Hematopoietic multipotent progenitor cell treated with erythropoietin and hydrocortisone succinate and interleukin-3 and kit ligand, for 15 days (in vitro differentiated cells): ENCODE measurements at regions not wholly inside any gene's neighbourhood (a gene's known extent, or its start where the extent isn't known, plus 50 kb on each side); places are given as distances from the start of the nearest gene placed in this dataset.
"Not testable (repeated sequence)": the region's sequence is repeated elsewhere in the genome, so short reads cannot be mapped to it uniquely, and the experiment has no call there.

Experiments used
- DNase-seq: peaks from one replicate; pipeline ENCODE4 v3.0.0-alpha.2; 2015; ENCODE audit warnings: low spot score

GRCh38 chr9:28471261-28471660 lies 898.0 kb upstream of the C9orf72 start:
- no peak for DNase-seq

- DNase-seq: no peak
These were observed 914.3 kb upstream of the C9orf72 start for GRCh38 chr9:28487561-28487960.

DNA sequence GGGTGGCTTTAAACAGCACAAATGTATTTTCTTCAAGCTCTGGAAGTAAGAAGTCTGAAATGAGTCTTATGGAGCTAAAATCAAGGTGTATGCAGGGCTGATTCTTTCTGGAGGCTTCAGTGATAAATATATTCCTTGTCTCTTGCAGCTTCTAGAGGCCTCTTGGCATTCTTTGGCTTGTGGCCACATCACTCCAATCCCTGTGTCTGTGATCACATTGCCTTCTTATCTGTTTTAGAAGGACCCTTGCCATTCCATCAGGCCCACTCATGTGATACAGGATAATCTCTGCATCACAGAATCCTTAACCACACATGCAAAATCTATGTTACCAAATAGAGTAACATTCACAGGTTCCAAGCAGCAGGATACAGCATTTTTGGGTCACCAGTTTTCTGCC lies 917.8 kb upstream of the C9orf72 start:
- DNase-seq: no peak

DNA sequence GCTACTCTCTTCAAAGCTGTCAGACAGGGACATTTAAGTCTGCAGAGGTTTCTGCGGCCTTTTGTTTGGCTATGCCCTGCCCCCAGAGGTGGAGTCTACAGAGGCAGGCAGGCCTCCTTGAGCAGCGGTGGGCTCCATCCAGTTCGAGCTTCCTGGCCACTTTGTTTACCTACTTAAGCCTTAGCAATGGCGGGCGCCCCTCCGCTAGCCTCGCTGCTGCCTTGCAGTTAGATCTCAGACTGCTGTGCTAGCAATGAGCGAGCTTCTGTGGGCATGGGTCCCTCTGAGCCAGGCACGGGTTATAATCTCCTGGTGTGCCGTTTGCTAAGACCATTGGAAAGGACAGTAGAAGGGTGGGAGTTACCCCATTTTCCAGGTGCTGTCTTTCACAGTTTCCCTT lies 924.9 kb upstream of the C9orf72 start:
- DNase-seq: not testable (repeated sequence)

GRCh38 chr9:28502189-28502588 lies 928.9 kb upstream of the C9orf72 start:
- no peak for DNase-seq

GRCh38 chr9:28502741-28503140 lies 929.5 kb upstream of the C9orf72 start:
- DNase-seq: no peak

GRCh38 chr9:28503573-28503972 lies 930.3 kb upstream of the C9orf72 start:
- no peak for DNase-seq

GRCh38 chr9:28518439-28518838 lies 945.2 kb upstream of the C9orf72 start:
- no peak for DNase-seq

DNA sequence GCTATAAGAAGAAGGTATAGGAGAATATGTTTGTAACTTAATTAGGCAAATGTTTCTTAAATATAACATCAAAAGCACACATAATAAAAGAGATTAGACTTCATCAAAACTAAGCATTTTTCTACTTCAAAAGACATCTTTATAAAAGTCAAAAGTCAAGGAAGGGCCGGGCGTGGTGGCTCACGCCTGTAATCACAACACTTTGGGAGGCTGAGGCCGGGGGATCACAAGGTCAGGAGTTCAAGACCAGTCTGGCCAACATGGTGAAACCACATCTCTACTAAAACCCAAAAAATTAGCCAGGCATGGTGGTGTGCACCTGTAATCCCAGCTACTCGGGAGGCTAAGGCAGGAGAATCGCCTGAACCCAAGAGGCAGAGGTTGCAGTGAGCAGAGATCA lies 951.0 kb upstream of the C9orf72 start:
- not testable (repeated sequence) for DNase-seq

DNA sequence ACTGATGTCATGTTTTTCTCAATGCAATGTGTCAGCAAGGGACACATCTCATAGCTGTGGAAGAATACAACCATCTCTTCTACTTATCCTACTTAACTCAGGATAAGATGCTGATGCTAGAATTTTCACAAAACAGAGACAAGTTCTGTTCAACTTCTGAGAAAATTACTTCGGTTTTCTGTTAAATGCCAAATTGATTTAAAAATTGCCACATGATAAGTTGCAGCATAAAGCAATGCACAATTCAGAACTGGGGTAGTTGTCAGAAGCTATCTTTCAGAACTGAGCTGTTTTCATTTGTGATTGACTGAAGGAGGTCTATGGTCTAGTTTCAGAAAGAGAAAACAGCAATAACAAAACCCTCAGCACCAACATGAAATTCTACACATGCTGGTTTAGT lies 954.8 kb upstream of the C9orf72 start:
- DNase-seq: no peak

GRCh38 chr9:28538132-28538531 lies 964.9 kb upstream of the C9orf72 start:
- no peak for DNase-seq

DNA sequence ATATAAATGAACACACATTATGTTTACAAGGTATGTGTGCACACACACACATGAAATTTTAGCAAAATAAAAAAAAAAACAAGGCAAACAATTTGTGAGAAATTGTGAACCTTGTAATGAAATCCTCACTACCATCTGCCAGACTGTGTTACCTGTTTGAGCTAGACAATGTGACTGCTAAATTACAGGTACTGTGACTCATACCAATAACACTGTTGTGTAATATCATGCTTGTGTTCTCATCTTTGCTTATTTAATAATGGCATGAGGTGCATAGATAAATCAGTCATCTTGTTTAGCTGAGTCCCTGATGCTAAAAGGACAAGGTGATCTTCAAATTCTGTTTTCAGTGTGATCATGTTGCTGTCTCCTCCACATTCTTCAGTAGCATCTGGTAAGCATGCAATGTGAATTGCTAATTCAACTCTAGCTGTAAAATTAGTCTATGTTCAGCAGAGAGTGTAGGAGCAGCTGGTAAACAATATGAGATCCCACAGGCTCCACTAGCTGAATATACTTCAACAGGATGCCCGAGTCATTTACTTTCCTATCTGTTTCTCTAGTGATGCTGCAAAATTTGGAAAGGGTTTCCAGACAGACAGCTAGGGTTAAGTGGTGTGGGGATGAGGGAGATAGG lies 966.3 kb upstream of the C9orf72 start:
- DNase-seq: no peak

DNA sequence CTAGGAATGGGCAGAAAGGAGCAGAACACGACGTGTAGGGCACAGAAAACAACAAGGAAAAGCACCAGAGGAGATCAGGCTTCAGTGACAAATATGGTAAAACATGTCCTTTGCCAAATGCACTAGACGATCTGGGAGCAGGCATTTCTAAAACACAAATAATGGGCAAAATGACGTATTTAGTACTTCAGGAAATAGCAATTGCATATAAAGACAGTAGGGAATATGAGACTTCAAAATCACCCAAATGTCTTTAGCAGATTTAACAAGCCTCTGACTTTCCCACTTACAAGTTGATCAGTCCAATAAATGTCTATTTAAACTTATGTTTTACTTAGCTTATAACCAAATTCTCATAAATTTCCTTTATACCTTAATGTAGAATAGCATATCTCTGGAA lies 969.6 kb upstream of the C9orf72 start:
- DNase-seq: no peak

DNA sequence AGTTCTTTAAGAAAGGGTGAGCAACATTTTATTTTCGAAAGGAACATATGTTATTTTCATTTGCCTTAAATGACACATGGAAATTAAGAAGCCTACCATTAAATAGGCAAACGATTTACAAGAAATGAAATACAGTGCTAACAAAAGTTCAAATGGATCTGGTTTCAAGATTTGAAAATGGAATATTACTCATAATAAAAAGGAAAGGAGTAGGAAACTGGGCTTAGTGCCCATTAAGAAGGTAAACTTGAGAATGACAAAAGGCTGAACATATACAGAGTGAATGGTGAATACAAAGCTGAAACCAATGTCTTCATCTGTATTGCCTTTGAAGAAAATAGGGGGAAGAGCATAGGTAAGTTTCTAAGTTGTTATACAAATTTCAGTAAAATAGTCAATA lies 974.2 kb upstream of the C9orf72 start:
- no peak for DNase-seq

DNA sequence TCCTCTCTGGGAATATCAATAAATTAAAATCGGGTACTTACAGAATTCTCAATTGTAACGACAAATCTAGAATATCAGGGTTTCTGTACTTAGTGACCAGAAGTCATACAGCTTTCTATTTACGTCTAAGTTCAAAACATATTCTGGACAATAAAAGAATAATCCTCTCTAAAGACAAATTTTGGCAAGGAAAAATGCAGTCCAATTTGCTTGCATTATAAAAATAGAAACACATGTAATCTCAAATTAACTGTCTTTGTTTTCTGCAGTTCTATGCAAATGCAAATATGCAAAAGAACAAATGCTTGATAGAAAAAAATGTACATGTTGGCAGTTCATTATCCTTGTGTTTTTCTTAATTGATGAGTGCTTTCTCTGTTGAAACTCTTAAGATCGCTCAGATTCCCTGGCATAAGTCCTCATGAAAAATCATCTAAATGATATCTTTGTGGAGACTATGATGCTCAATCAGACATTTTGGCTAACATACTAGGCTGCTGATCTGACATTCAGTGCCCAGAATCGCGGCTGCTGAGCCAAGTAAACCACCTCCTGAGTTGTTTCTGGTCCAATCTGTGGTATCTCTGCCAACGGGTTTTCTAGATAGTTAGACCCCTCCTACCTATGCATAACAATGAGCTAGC lies 990.1 kb upstream of the C9orf72 start:
- DNase-seq: no peak

- DNase-seq: no peak
These were observed 1010.6 kb upstream of the C9orf72 start for GRCh38 chr9:28583832-28584231.

DNA sequence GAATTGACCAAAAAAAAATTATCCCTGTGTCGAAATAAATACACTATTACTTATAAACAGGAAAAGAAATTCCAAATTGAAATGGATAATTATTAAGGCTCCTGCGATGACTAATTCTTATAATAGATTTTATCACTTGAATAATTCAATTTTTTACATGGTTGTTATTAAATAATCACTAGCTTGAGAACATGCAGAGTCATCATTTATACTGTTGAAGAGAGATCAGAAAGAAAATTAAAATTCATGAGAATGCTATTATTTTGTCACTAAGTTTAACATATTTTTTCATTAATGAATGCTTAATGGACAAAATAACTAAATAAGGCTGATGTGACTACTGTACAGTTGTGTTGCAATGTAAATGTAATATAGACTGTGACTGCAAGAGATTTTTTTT lies 1011.3 kb upstream of the C9orf72 start:
- no peak for DNase-seq

DNA sequence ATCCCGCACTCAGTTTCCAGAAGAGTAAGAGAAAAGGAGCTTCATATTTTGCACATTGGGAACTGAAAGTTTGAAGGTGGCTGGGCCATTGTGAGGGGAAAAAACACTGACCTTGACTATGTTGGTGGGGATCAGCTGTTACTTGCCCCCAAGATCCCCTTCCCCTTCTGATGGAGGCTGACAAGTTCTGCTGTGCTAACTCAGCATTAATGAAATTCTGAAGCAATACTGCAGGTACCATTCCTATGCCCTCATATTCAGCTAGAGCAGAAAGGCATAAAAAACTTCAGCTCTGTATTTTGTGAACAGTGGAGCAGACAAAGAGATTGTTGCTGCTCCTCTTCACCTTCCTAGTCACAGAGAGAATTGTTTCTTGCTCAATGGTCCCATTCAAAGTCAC lies 1013.8 kb upstream of the C9orf72 start:
- DNase-seq: no peak

GRCh38 chr9:28598408-28598807 lies 1025.1 kb upstream of the C9orf72 start:
- no peak for DNase-seq

DNA sequence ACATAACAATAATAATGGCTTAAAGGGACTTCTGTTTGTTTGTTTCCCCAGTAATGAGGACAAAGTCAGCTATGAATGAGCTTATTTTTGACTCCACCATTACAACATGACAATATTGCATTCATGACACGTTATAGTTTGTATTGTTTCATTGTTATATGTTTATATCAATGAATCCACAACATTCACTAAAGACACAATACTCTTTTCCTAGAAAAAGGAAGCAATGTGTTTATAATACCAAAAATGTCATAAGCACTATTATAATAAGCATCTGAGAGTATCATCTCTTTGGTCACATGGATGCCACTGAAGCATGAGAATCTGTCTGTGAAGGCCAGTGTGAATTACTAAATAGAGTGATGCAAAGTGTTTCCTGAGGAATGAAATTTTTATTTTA lies 1026.9 kb upstream of the C9orf72 start:
- DNase-seq: no peak

GRCh38 chr9:28607843-28608242 lies 1034.6 kb upstream of the C9orf72 start:
- DNase-seq: no peak

GRCh38 chr9:28610339-28610738 lies 1037.1 kb upstream of the C9orf72 start:
- DNase-seq: no peak

DNA sequence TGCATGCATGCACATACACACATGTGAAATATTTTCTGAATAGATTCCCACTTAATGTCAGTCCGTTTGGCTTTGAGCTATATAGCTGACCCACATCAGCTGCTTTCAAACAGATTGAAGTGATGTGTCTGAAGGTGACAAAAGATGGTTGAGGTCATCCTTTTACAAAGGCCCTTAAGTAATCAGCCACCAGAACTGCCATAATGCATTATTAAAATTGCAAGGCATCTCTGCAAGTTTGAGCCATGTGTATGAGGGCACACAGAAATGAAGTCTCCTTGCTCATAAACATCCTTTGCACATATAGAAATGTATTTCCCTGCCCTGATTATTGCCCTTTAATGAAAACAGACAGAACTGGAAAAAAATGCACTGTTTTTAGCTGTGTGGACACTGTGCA lies 1043.0 kb upstream of the C9orf72 start:
- DNase-seq: no peak

DNA sequence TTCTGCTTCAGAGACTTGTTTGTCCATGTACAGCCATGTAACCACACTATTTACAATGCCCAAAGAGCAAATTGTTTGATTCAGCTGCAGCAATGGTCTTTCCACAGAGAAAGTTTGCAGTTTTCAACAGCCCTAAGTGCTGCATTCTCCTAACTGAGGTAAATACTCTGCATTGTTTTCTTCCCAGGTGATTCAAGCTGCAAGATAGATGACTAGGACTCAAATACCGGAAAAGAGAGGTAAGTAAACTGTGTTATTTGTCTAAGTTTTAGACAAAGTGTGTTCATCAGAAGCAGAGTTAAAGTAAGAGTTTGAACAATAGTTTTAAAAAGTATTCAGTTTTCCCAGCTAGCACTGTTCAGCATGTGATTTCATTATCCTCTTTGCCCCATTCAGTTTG lies 1046.7 kb upstream of the C9orf72 start:
- no peak for DNase-seq
